Esophagus squamous epithelium (tissue), 4 donors: ENCODE measurements at regions not wholly inside any gene's neighbourhood (a gene's known extent, or its start where the extent isn't known, plus 50 kb on each side); places are given as distances from the start of the nearest gene placed in this dataset.

Experiments
- POLR2A ChIP-seq, 4 donors: fragments of 450-650 bp; IDR thresholded peaks; one replicate each; pipeline ENCODE4 v1.6.1; 2017; ENCODE audit warnings: antibody characterized with exemption in 4 of 4, mild to moderate bottlenecking in 4 of 4, moderate library complexity in 3 of 4
- TF ChIP-seq, protein P1 (sequence below), 6 experiments: fragments of 450-650 bp in 4 of 6; fragments of 200-600 bp in 2 of 6; sonication (generic) in 2 of 6; IDR thresholded peaks; one replicate each; pipeline ENCODE4 v1.5.1; 2016 to 2019; ENCODE audit warnings: antibody characterized with exemption in 6 of 6, mild to moderate bottlenecking in 4 of 6, moderate library complexity in 4 of 6

DNA sequence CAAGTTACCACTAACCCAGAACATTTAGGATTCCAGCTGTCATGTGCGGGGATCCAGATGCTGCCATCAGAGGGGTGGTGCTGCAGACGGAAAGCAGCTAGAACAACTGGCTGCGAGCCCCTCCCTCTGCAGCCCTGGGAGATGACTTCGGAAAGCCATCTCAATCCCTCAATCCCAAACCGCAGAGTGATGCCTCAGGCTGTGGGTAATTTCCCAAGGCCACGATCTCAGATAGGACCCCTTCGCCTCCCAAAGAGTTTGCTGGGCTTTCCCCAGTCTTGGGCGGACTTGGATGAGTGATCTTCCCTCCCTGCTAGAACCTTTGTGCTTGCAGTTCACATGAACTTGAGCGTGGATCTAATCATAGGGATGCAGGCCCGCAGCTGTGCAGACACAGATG lies 71.3 kb upstream of the EN2 start:
- TF ChIP-seq, protein P1, sequence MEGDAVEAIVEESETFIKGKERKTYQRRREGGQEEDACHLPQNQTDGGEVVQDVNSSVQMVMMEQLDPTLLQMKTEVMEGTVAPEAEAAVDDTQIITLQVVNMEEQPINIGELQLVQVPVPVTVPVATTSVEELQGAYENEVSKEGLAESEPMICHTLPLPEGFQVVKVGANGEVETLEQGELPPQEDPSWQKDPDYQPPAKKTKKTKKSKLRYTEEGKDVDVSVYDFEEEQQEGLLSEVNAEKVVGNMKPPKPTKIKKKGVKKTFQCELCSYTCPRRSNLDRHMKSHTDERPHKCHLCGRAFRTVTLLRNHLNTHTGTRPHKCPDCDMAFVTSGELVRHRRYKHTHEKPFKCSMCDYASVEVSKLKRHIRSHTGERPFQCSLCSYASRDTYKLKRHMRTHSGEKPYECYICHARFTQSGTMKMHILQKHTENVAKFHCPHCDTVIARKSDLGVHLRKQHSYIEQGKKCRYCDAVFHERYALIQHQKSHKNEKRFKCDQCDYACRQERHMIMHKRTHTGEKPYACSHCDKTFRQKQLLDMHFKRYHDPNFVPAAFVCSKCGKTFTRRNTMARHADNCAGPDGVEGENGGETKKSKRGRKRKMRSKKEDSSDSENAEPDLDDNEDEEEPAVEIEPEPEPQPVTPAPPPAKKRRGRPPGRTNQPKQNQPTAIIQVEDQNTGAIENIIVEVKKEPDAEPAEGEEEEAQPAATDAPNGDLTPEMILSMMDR (IDR thresholded peaks at IDR 0.05), result no peak
- TF ChIP-seq POLR2A (IDR thresholded peaks at IDR 0.05), result no peak
